NCI-H748 treated with DMSO at 0.1 percent for 48 hours (cell line): ENCODE measurements at regions not wholly inside any gene's neighbourhood (a gene's known extent, or its start where the extent isn't known, plus 50 kb on each side); places are given as distances from the start of the nearest gene placed in this dataset.
A peak's percentile ranks its signal among the peaks of the same experiment; 100 is the strongest.

Experiments used
- DNase-seq: peaks from one replicate; lab custom pipeline; 2025; lab: John Stamatoyannopoulos, UW

DNA sequence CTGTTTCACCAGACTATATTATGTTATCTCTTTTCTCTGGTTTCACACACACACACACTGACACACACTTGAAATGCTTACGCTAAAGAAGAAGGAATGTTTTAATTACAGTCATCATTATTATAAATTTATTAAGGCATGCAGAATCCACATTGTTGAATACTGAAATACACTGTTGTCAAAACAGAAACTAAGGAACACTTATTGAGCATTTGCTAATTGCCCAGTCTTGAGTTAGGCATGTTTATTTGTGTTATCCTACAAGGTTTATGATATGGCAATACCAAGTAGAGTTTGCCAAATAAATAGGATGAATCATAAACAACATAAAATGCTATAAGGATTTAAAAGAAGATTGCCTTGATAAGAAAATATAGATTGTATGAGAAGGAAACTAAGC is 917.0 kb upstream of the PIK3C3 start:
- no peak for DNase-seq

DNA sequence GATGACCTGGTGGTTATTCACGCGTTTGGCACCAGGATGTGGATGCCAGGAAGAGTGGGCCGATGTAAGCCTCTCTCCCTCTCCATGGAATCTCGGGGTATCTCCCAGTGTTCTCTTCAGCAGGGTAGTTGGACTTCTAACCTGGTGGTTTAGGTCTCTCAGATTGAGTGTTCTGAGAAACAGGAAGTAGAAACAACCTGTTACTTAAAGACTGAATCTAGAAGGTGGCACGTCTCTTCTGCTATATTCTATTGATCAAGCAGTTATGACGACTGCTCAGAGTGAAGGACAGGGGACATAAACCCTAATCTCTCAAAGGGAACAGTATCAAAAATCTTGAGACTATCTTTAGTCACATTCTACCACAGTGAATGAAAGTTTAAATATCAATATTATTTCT is 918.7 kb upstream of the PIK3C3 start:
- no peak for DNase-seq

DNA sequence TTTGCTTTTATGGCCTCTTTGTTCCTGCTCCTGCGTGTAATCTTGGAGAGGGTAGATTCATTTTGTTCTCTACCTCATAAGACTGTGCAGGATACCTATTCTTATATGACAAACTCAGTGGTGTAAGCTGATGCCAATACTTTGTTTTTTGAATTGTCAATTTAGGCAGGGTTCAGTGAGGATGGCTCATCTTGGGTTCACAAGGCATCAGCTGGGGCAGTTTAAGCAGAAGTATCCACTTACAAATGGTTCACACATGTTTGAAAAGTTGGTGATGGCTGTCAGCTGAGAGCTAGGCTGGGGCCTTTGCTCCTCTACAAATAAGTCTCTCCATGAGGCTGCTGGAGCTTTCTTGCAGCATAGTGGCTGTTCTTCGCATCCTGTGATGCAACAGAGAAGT is 920.6 kb upstream of the PIK3C3 start:
- no peak for DNase-seq

DNA sequence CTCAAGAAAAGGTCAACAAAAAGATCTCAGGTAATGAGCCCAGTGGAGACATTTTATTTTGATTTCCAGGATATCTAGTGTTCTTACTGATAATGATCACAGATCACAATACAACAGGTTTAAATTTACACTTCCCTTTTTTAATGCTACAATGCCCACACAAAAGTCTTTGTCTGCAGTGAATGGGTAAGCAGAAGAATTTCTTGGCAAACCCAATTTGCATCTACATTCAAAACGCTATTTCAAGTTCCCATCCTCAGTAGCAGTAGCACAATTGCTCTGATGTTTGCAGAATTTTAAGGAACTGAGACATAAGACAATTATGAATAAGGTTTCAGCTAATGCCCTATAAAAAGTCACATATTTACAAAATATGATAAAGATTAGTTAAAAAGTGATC is 929.4 kb upstream of the PIK3C3 start:
- DNase-seq: no peak

DNA sequence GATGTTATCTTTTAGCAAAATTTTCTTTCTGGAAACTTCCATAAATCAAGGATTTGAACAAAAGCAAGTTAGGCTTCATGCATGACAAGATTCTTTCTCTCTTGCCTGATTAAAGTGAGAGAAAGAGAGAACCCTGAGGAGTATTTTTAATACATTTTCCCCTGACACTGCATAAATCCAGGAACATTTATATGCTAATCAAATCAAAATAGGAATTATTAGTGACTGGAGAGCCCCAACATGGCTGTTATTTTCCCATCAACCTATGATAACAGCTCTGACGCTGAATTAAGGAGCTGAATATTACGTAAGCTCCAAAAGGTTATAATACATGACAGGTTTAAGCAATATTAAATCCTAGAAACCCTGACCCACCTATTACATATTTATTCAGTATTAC is 930.2 kb upstream of the PIK3C3 start:
- DNase-seq: no peak

DNA sequence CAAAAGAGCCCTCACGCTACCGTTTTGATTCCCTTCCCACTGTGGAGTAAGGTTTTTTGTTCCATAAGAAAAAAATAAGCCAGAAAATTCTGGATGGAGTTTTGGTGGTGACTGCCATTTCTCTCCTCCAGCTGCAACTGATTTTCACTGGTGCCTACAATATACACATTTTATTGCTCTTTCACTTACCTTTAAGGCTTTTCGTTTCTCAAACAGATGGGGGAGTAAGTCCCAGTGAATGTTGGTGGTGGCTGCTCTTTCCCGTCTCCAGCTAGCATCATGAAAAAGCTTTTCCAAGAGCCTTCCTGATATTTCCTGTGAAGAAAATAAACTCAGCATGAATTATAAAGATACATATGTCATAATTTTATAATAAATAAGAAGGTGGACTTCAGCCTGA is 932.5 kb upstream of the PIK3C3 start:
- DNase-seq: no peak

DNA sequence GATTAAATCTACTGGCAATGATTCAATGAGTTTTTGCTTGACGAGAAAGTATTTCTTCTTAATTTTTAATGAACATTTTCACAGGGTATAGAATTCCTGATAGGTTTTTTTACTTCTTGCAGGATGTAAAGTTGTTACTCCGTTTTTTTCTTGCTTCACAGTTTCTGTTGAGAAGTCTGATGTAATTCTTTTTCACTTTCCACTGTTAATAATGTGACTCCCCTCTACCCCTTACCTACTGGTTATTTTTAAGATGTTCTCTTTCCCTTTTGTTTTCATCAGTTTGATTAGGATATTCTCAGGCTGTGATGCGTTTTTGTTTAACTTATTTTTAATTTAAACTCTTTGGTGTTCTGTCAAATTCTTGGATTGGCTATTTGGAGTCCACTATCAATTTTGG is 933.9 kb upstream of the PIK3C3 start:
- no peak for DNase-seq

DNA sequence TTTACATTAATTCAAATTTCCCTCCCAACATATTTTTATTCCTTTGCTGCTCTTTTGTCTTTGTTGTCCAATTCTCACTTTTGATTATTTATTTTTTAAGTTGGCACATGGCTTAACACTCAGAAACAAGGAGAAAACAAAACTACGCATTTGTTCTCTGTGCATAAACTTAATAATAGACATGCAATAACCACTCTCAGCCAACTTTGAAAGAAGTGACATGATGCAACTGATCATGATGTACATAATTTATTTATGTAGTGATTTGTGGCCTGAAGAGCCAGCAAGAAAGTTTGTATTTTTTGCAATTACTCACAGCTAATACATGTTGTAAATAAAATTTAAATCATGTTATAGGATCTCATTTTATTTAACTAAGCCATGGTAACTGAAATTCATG is 942.8 kb upstream of the PIK3C3 start:
- no peak for DNase-seq

DNA sequence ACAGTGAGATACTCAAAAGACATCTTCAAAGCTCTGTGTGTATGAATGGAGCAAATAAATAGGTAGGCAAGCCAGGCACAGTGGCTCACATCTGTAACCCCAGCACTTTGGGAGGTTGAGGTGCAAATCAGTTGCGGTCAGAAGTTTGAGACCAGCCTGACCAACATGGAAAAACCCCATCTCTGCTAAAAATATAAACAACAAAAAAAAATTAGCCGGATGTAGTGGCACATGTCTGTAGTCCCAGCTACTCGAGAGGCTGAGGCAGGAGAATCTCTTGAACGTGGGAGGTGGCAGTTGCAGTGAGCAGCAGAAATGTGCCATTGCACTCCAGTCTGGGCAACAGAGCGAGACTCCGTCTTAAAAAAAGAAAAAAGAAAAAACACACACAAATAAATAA is 945.1 kb upstream of the PIK3C3 start:
- DNase-seq: no peak

DNA sequence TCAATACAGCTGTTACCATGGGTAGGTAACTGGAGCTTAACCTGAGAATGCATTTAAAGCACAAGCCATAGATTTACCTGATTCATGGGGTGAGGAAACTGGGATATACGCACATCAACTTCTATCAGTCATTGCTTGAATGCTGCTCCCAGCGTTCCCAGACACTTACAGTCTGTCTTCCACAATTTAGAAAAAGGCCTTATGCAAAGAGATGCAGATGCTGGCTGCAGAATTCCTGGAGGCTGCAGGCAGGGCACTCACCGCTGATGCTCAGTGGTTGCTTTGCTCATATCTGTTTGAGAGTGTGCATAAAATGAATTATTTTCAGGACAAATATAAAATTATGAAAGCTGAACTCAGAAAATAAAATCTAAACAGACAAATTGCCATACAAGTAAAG is 950.7 kb upstream of the PIK3C3 start:
- no peak for DNase-seq

DNA sequence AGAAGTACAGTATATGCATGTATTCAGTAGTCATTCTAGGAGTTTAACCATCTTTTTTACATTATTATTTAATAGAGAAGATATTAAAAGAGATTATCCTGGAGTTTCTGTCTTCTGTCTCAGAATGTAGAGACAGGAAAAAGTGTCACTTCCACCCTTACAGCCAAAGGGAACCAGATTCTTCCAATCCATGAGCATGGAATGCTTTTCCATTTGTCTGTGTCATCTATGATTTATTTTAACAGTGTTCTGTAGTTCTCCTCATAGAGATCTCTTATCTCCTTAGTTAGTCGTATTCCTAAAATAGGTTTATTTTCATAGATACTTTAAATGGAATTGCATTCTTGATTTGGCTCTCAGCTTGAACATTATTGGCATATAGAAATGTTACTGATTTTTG is 959.5 kb upstream of the PIK3C3 start:
- no peak for DNase-seq

DNA sequence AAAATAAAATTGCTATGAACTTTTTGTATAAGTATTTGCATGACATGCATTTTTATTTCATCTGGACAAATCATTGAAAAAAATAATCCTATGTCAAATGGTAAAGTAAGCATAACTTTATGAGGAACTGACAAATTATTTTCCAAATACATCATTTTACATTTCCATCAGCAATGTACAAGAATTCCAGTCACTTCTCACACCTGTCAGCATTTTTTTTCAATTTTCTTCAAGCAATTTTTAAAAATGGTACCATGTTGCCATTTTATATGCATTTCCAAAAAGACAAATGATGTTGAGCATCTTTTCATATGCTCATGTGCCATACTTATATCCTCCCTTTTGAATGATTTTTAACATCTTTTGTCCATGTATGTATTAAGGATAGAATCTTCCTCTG is 961.7 kb upstream of the PIK3C3 start:
- DNase-seq: no peak

DNA sequence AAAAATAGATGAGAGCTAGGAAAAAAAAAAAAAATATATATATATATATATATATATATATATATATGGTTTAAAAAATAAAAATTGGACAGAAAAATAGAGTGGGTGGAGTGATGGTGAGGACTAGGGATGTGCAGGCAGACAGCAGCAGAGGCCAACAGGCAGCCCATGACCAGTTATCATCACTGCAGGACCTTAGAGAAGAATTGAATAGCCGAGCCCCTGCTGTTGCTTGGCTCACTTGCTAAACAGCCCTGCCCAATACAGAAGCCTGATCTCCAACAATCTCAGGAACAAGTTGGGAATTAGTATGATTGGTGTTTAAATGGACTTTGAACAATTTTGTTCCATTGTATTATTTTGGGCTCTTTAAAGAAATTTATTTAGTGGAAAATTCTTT is 967.5 kb upstream of the PIK3C3 start:
- DNase-seq: no peak

DNA sequence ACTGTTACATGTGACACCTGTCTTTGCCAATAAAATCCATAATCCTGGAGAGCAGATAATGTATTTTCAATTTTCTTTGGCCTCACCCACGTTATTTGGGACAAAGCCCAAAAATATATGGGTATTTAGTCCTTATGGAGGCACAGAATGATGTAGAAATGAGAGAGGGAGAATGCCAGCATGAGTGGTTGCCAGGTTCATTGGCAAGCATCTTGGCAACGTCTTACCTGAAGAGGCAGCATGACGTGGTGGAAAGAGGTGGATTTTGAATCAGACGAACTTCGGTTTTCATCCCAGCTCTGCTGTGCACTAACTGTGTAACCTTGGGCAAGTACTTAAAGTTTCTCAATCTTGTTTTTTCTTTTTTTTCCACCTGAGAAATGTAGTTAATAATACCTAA is 969.6 kb upstream of the PIK3C3 start:
- DNase-seq: no peak

DNA sequence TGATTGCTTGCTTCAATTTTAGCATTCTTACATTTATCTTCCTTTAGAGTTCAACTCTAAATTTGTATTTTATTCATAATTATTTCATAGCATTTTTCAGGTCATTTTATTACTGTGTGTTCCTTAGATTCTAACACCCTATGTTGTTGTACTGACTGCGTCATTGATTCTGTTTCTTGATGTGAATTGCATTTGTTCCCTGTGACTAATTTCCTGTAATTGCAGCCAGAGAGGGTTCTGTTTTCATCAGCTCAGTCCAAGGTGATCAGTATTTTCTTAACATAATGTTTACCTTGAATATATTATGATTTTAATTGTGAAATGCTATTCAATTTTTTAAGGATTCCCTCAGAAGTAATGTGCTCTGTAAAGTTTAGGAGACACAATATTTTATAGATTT is 970.2 kb upstream of the PIK3C3 start:
- no peak for DNase-seq

DNA sequence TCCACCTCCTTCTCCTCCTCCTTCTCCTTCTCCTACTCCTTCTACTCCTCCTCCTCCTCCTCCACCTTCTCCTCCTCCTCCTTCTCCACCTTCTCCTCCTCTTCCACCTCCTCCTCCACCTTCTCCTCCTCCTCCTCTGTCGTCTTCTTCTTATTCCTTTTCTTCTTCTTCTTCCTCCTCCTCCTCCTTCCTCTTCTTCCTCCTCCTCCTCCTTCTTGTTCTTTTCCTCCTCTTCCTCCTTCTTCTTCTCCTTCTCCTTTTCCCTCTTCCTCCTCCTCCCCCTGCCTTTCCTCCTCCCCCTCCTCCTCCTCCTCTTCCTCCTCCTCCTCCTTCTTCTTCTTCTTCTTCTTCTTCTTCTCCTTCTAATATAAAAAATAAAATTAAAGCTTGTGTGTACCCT is 971.2 kb upstream of the PIK3C3 start:
- DNase-seq: no peak

DNA sequence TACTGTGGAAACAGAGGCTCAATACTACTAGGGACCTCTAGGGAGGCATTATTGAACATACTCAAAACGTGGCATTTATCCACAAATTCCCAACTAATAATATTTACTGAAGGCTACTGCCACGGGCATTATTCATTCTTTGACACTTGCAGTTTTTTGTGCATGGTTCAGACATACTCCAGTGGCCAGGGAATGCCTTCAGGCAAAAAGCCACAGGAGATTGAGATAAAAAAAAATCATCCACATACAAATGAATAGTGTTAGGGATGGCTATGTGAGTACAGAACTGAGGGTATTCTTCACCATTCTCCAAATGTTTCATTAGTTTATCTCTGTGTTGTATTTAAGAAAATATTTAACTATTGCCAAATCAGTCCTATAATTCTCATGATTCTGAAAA is 974.9 kb upstream of the PIK3C3 start:
- no peak for DNase-seq

DNA sequence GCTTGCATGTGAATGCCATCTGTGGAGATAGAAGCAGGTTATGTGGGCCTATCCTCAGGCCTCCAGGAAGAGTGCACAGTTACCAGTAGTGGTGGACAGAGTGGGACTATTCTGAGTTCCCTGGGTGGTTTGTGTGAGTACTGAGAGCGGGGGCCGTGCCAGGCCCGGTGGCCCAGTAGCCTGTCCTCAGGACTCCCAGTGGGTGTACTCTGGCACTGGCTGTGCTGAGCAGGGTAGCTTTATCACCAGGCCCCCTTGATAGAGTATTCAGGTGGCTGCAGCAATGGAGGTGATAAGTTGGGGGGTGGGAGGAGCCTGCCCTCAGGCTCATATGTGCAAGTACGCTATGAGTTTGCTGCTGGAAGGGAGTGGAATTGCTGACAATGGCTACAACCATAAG is 979.0 kb upstream of the PIK3C3 start:
- no peak for DNase-seq

DNA sequence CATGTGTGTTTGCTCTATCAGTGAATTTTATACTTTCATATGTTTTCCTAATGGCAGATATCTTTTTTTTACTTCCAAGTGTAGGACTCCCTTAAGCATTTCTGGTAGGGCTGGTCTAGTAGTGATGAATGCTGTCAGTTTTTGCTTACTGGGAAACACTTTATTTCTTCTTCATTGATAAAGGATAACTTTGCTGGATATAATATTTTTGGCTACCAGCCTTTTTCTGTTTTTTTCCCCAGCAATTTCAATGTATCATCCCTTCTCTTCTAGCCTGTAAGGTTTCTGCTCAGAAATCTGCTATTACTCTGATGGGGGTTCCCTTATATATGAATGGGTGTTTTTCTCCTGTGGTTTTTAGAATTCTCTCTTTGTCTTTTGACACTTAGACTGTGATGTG is 980.6 kb upstream of the PIK3C3 start:
- DNase-seq: no peak

DNA sequence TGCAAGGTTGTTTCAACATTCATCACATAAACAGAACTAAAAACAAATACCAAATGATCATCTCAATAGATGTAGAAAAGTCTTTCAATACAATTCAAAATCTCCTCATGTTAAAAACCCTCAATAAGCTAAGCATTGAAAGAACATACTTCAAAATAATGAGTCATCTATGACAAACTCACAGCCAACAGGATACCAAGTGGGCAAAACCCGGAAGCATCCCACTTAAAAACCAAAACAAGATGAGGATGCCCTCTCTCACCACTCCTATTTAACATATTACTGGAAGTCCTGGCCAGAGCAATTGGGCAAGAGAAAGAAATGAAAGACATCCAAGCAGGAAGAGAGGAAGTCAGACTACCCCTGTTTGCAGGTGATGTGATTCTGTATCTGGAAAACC is 992.2 kb upstream of the PIK3C3 start:
- no peak for DNase-seq

DNA sequence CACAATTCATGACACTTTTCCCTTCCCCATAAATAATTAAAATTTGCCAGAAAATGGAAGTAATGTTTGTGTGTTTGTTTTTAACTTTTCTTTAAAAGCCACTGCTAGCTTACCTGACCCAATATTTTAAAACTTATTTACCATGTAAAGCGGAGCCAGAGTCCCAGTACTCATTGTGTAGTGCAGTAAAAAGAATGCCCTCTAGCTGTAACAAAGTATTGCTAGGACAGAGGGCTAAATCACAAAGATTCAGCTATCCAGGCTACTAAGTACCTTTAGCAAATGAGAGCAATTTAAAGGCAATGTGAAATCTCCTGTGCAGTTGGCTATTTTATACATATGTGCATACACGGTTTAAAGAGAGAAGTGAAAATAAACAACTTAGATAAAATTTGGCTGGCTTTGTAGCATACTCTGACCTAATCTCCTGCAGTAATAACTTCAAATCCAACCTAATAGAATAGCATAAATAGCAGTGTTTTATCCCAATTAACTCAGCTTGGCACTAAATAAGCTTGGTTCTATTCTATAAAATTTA is 997.4 kb upstream of the PIK3C3 start:
- no peak for DNase-seq

DNA sequence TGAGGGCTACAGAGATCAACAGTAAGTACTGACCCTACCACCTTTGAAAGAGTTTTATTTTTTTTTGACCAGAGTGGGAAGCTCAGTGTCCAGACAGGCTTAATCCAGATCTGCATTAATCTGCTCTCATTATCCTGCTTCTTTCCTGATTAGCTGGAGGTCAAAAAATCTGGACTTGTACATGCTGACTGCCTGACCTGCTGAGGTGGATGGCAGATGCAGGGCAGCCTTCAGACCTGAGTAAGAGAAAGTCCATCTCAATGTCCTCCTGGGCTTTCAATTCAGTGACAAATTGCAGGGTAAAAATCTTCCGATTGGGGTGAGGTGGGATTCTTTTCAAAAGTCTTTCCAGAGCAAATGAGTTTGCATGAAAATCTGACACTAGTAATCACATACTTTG is 998.8 kb upstream of the PIK3C3 start:
- DNase-seq: no peak

DNA sequence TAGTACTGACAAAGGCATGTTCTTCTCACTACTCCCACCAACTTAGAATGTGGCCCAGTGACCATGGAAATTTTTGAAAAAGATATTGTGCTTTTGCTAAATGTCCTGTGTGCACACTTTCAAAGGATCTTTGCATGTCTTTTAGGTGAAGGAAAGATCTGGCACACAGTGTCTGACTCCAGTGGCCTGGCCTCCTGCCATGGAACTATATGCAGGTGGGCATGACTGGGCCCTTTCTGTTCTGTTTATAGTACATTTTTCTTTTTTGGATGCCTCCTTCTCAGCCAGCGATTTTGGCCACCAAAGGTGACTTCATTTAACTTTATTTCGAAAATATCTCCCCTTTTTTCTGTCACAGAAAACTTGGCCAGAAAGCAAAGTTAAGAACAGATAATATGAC is 999.7 kb upstream of the PIK3C3 start:
- DNase-seq: no peak

DNA sequence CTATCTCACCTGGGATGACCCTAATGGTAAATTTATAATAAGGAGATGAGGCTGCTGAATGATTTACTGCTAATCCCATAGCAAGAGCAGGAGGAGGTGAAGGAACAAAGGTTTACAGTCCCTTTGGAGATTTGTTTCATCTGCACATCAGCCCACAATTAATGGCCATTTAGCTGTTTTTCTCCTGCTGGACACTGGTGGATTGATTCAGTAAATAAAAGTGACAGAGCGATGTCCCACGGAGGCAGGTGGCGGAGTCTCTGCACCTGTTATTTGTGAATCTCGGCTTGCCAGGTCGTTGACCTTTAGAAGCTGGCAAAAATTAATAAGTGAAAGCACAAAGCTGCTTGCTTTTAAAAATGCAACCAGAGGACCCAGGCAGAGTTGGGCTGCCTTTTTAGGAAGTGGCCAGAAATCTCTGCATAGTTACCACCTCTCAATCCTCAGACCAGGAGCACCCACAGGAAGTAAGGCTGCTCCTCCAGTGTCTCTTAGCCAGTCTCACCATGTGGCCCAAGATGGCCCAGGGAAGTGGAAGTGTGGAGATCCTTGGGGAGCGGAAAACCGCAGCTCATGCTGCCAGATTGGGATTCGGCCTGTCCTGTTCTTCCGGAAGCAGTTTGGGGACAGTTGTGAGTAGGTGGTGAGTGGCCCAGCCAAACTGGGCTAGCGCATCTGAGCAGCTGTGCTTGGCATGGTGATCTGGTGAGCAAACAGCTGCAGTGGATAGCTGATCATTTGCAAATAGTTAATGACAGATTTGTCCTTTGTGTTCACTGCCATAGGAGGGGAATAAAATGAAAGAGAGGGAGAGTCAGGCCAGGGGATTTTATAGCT is 1005.7 kb upstream of the PIK3C3 start:
- DNase-seq: peak; percentile 92
